Central memory CD4-positive, alpha-beta T cell (primary cell): ENCODE measurements at regions not wholly inside any gene's neighbourhood (a gene's known extent, or its start where the extent isn't known, plus 50 kb on each side); places are given as distances from the start of the nearest gene placed in this dataset.

Source experiments
- DNase-seq: peaks from one replicate; pipeline ENCODE4 v3.0.0; 2022

DNA sequence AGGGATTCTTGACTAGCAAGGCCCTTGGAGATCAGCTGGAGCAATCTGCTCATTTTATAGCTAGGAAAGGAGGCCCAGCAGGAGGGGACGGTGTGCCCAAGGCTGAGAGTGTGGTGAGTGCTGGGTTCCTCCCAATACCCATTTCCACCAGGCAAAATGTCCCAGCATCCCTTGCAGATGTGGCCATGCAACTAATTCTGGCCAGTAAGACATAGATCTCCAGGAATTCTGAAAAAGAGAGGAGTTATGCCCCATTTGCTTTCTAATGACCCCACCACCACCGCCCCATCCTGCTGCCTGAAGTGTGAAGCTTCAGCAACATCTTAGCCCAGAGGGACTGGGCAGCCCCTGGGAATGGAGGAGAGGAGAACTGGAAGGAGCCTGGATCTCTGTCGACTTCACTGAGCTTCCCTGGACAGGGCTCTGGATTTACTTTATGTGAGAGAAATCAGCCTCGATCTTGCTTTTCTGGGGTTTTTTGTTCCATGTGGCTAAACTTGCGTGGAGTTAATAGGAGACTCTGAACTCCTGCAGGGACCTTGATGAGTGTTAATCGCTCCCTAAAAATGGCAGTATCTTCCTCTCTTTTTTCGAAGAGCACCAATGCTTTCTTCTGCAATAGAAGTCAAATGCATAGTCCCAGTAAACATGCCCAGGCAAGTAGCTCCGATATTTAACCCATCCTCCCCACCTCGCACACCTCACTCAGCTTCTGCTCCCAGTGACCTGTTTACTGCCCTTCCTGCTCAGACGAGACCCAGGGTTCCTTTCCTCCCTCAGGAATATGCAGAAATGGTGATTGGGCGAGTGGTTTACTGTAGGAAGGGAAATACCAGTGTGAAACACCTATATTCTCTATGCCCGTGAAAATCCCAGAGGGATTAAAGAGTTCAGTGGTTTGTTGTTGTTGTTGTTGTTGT is 127.5 kb upstream of the GPR26 start:
- no peak for DNase-seq

DNA sequence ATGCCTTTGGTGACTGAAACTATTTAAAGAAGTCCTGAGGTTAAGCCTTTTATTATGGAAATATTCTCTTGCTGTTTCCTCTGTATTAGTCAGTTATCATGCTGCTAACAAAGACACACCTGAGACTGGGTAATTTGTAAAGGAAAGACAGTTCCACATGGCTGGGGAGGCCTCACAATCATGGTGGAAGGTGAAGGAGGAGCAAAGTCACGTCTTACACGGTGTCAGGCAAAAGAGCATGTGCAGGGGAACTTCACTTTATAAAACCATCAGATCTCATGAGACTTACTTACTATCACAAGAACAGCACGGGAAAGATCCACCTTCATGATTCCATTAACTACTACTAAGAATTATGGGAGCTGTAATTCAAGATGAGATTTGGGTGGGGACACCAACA is 121.2 kb upstream of the GPR26 start:
- no peak for DNase-seq

DNA sequence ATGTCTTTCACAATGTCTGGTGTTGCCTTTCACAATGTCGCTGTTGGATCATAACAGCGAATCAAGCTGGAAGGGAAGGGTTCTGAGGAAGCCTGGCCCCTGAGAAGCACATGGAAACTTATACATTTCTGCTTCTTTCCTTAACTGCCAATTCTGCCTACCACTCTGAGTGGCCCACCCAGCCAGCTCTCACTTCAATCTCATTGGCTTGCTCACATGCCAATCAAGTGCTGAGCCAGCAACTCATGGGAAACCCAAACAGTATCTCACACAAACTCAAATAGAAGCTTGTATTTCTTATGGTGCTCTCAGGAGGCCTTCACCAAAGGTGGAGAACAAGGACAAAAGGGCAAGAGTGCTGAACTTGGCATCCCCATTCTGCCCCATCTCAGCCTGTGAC is 117.4 kb upstream of the GPR26 start:
- no peak for DNase-seq

DNA sequence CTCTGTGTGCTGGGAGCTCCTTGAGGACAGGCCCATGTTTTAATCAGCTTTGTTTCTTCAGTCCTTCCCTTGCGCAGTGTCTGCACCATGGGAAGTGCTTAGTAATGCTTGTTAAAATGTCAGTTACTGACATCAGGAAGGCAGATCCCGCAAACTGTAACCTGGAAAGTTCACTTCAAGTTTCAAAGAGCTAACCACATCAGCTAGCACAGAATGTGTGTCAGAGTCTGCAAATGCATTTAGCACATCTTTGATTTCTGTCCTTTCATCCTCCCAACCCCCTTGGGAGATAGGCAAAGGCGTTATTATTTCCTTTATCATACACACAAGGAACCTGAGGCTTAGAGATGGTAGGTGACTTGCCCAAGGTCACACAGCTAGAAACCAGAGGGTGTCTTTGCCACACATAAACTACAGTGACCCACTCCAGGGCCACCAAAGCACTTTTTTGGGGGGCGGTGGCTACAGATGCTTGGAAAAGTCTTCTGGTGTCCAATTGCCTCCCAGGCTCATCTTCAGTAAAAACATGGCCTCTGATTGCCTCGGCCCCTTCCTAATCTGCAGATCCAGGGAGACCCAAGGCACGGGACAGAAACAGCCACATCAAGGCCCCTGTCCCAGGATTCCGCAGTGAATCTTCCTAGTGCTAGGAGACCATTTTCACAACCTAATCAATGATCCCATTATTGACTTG is 116.2 kb upstream of the GPR26 start:
- DNase-seq: no peak

DNA sequence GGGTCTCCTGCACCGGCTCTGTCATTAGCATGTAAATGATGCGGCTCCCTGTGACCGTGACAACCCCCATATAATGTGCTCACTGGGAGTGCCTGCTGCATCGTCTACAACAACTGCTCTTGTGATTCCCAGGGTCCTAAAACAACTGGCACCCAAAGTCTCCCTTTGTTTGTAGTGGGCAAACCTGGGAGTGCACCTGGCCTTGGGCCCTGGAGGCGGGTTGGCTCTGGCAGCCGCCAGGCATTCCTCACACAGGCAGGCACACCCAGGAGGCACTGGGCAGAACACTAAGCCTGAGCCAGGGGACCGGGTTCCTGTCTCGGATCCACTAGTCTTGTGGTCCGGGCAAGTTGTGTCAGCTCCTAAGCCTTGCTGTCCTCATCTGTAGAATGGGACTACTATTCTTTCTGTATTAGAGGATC is 115.5 kb upstream of the GPR26 start:
- DNase-seq: no peak

DNA sequence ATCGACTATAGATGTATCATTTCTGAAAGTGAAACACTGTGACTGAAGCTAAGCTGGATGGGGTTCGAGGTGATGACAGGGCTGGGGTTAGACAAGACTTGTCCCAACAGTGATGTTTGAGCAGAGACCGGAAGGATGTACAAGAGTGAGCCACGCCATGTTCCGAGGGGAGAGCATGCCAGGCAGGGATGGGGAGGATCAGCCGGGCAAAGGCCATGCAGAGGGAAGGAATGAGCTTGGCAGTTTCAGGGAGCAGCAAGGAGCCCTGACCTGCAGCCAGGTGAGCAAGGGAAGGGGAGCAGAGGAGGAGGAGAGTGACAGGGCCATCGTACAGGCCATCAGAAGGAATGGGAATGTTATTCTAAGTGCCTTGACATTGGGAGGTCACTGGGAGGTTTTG is 114.9 kb upstream of the GPR26 start:
- DNase-seq: no peak

DNA sequence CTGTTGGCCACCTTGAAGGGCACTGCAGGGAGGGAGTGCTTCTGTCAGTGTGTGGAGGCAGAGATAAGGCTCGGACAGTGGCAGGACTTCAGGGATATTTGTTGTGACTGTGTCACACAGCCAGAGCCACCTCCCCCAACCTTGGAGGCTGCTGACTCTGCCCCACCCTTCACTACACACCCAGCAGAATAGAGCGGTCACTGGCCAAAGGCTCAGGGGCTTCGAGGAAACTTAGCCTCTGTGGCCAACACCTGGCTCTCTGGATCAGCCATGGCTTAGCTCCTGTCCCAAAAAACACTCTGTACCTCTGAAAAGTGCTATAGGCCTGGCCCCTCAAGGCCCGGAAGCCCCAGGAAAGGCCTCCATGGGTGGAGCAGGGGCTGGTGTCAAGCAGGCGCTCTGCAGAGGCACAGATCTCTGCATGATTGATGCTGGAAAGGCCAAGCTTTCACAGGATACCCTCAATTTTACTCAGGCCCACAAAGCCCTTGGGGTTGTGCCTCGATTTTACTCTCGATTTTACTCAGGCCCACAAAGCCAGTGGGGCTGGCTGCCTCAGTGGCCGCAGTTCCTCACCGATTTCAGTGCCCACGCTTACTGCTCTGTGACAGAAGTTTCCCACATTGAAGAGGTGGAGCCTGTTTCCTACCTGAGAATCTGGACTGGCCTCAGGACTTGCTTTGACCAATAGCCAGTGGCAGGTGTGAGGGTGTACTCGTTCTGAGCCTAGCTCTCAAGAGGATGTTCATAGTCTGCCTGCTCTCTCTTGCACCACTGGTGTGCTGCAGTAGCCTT is 113.2 kb upstream of the GPR26 start:
- DNase-seq: no peak

DNA sequence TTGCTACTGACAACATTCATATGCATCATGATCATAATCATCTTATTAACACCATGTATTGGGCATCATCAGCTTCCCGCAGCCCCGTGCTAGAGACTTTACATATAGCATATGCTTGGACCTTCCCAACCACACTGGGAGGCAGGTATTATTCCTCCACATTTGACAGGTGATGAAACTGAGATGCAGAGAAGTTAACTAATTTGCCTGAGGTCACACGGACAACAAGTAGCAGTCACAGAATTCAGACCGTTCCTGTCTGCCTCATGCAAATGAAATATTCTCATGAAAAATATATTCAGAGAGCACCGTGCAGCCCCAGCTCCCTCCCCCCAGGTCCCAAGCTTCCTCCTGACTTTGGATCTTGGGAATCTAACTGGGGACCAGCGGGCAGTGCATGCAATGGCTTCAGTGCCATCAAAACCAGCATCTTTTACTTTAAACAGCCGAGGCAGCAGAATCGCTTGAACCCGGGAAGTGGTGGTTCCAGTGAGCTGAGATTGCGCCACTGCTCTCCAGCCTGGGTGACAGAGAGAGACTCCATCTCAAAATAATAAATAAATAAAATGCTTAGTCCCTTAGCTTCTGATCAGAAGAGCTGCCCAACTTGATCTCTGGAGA is 112.2 kb upstream of the GPR26 start:
- DNase-seq: no peak

DNA sequence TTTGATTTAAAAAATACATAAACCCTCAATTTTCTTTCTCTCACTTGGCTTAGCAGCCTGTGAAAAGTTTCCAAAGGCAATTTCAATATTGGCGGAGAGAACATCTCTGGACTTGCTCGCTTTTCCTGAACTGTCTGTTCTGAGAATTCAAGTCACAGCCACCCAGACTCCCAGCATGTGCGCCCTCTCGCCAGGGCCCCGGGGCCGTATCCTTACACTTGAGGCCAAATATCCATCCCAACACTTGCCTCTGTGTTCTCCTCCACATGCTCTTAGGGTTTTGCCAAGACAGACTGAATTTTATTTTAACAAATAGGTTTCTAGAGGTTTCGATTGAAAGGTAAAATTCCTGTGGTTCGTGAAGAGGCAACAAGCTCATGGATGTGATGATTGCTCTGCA is 111.5 kb upstream of the GPR26 start:
- DNase-seq: no peak

DNA sequence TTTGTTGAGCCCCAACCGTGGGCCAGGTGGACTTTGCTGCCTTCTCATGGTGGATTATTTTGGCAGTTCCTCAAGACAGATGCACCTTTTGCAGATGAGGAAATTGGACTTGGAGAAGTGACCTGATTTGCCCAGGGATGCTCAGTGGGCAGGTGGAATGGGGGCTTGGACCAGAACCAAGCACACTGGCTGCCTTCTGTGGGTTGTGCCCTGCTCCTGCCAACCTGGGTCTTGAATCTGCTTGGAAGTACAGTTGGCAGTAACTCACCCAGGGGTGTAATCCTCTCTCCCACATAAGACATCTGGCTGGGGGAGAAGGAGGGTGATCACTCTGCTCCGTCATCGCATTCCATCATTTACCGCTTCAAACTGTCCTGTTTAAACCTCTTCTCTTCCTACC is 110.5 kb upstream of the GPR26 start:
- DNase-seq: no peak

DNA sequence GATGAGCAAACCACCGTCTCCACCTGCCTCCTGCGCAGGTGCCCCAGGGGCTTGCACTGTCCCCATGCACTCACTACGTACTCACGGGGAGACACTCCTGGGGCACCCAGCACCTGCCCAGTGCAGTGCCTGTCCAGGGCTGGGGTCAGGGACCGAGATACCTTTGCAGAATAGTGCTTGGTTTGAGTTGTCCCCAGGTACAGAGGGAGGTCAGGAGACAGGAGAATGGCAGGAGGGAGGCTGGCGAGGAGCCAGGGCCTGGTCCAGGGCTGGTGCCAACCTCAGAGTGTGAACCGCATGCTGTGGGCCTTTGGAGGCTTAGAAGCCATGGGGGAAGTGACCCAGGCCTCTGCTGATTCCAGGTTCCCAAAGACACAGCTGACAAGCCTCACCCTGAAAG is 110.1 kb upstream of the GPR26 start:
- DNase-seq: no peak

DNA sequence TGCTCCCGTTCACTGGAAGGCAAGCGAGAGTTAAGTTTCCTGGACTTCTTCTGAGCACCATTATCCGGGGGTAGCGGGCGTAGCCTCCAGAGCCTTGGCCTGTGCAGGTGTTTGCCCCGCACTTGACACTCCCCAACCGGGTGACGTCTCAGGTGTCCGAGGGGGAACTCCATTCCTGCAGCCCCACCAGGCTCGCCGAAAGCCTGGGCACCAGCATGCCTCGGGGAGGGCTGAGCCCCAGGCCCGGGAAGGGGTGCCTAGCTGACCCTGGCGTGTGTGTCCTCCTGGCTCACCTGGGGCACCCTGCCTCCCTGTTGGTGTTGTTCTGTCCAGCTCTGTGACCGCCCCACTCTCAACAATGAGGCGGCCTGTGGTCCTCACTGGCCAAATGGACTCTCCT is 109.4 kb upstream of the GPR26 start:
- DNase-seq: no peak

DNA sequence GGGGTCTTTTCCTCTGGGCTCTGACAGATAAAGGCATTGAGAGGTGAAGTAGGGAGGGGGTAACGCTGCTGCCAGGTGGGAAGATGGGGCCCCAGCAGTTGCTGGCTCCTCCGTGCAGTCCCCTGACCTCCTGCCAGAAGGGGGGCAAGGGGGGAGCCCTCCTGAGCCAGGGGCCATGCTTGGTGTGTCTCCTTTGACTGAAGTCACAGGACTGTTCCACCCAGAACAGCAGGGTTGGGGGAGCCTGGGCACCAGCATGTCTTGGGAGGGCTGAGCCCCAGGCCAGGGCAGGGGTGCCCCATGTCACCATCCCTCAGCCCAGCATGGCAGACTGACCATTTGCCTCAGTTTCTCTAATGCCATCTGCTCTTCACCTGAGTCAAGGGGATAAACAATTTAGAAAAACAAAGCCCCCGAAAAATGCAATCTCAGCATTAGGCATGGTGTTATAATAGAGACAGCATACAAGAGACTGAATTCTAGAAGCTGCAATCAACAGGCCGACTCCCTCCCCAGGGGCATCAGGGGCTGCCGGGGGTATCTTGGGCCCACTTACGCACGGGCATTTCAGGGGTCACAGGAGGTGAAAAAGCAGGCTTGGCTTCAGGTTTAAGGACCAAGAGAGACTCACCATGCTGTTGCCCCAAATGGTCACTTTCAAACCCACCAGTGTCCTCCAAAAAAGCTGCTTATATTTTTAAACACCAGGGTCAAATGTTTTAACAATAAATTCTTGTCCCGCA is 108.6 kb upstream of the GPR26 start:
- DNase-seq: no peak

DNA sequence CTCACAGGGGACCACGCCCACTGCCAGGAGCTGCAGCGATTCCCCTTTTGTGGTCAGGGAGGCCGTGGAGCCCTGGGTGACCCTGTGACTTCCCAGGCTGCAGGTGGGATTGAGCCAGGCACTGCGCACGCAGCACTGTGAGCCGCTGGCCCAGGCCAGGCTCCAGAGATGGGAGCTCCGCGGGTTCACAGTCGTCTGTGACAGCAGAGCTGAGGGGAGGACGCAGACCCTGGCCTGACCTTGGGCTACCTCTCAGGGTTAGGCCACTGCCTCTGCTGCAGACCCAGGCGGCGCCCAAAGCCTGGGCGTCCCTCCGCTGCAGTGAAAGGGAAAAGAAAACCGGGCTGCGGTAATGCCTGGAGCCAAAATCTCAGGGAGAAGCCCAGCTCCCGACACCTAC is 107.5 kb upstream of the GPR26 start:
- no peak for DNase-seq

DNA sequence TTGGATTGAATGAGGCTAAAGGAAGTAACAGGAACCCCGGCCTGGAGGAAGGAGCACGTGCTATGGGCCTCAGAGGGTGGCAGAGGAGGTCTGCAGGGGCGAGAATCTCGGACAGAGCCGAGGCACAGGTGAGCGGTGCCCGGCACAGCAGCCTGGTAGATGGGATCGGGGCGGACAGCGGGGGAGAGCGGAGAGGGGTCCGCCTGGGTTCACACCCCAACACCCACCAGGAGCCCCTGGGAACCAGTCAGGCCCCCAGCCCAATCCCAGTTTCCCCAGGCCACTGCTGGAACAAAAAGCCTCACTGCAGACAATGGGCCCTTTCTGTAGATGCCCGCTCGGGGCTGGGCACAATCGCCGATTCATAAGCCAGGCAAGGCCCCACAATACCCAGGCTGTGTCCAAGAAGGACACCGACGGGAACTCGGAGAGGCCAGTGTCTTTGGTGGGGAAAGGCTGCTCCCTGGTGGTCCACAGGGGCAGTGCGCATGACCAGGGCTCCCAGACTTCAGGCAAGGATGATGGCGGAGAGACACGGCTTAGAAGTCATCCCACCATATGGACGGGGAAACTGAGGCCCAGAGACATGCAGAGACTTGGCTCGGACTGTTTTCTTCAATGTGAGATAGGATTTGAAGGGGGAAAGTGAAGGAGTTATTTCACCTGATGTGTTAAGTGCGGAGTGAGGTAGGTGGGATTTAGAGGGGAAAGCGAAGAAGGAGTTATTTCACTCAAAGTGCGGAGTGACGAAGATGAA is 106.9 kb upstream of the GPR26 start:
- peak; percentile 52 for DNase-seq

DNA sequence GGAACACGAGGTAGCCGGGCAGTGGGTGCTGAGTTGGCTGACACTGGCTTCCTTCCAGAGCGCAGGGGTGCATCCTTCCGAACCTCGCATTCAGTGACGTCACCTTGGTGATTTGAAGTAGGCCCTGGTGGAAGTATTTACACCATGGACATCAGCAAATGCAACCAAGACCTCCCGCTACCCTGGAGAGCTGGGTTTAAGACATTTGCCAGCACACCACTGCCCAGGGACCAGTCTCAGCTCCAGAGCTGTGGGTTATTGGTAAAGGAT is 106.4 kb upstream of the GPR26 start:
- DNase-seq: no peak

DNA sequence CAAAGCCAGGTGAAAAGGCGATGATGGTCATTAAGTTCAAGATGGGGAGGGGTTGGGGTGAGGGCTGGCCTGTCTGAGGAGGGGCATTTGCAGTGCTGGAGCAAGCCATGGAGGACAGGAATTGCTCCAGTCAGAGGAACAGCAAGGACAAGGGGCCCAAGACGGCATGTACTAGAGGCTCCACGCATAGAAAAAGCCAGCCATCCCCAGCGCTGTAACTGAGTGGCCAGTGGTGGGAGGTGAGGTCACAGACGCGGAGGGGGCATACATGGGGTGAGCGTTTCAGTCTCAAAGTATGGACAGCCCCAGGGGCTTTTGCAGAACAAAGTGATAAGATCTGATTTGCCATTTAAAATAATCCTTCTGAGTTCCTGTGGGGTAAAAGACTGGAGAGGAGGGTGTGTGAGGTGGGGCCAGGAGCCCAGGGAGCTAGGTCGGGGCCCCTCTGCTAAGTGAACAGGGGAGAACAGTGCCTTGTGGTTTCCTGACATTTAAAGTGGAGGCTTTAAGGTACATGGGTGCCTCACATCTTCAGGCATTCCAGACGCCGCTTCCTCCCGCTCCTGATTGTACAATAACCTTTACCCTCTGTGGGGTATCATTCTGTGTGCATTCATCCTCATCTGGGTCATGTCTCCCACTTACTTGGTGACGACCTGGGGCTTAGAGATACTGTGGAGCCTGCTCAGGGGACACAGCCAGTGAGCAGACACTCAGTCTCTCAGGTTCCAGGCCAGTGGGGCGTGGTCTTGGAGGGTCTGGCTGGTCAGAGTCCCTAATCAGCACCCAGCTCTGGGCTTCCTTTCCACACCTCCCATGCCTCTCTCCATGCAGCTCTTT is 105.6 kb upstream of the GPR26 start:
- DNase-seq: no peak

DNA sequence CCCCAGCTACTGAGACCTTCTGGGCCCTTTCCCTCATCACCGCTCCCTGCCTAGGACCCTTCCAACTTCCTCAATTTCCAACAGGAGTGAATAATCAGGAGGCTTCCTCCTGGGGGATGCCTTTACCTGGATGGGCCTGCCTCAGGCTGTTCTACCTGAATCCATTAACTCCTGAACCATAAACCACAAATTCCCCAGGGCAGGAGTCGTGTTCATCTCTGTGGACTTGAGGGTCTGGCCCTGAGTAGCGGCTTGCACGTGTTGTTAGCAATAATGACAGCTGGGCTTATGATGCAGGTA is 105.1 kb upstream of the GPR26 start:
- DNase-seq: no peak

DNA sequence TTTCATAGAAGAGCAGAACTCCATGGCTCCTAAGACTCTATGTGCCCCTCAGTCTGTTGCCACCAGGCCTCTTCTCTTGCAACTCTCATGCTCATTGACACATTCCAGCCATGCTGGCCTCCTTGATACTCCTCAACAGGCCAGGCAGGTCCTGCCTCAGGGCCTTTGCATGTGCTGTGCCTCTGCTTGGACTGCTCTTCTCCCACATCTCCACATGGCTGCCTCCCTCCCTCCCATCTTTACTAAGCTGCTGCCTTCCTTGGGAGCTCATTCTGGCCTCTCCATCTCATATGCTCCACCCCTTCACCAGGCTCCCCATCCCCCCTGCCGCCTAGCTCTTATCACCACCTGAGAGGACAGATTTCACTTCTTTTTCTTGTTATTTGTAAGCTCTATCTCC is 103.8 kb upstream of the GPR26 start:
- DNase-seq: no peak

DNA sequence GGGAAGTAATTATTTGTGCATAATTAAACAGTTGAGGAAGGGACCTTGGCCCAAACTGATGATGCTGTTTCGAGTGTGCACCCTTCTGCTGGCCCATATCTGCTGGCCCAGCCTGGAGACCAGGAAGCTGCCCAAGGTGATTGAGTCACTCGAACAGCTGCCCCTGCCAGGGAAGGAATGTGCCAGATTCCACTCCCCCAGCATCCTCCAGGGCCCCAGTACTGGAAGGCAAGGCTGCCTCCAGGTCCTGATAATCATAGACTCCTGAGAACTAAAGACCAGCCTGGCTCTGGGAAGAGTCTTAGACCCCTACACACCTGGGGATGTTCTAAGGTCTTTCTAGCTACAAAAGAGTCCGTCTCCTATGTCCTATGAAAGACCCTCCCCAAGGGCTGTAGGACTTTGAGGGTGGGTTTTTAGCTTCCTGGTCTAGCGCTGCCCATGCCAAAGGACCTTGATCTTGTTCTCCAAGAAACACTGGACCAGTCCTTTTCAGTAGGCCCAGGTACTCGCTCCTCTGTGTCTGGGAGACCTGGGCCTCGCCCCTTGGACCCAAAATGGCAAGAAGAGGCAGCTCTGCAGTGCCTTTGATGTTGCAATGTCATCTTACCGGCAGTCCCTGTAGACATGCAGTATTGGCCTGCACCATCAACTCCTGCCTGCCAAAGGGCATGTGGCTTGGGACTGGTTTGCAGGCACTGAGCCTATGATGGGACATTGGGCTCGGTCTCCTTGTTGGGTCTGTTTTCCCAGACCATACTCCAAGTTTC is 103.2 kb upstream of the GPR26 start:
- DNase-seq: no peak

DNA sequence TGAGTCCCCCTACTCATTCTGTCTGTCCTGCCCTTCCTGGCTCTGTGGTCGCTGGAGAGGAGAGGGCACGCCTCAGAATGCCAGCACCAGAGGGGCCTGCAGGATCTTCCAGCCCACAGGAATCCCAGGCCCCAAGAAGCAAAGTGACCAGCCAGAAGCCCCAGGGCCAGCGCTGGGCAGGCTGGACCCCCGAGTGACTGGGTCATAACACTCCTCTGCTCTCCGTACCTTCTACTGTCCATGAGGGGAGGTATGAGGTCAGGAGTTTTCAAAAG is 102.6 kb upstream of the GPR26 start:
- no peak for DNase-seq
